Heart right ventricle (tissue), 16 donors: ENCODE measurements at regions not wholly inside any gene's neighbourhood (a gene's known extent, or its start where the extent isn't known, plus 50 kb on each side); places are given as distances from the start of the nearest gene placed in this dataset.

Experiments
- ATAC-seq, 8 donors: fragments of 200-7000 bp; cut with Tn5 transposase; one replicate each; pipeline ENCODE4 v1.9.1; 2020; ENCODE audit warnings: mild to moderate bottlenecking in 8 of 8, moderate library complexity in 8 of 8, moderate number of reproducible peaks in 1 of 8
- DNase-seq, 2 donors: peaks; one replicate each; pipeline ENCODE4 v3.0.0-alpha.2; 2020
- H3K27ac ChIP-seq, 10 donors: fragments of 200-600 bp; sonication (generic) in 2 of 10; one replicate each; pipeline versions ENCODE4 v1.5.0 to v1.8.0; 2020 to 2022; ENCODE audit warnings: mild to moderate bottlenecking in 3 of 10
- H3K27me3 ChIP-seq, 7 donors: fragments of 200-600 bp; one replicate each; pipeline ENCODE4 v1.8.0; 2021 to 2022; ENCODE audit warnings: mild to moderate bottlenecking in 2 of 7
- H3K36me3 ChIP-seq, 9 donors: fragments of 200-600 bp; sonication (generic) in 1 of 9; one replicate each; pipeline versions ENCODE4 v1.5.0 to v1.8.0; 2020 to 2022; ENCODE audit warnings: mild to moderate bottlenecking in 2 of 9
- H3K4me1 ChIP-seq, 9 donors: fragments of 200-600 bp; sonication (generic) in 1 of 9; one replicate each; pipeline versions ENCODE4 v1.5.0 to v1.8.0; 2020 to 2022; ENCODE audit warnings: mild to moderate bottlenecking in 4 of 9
- H3K4me3 ChIP-seq, 10 donors: fragments of 200-600 bp; sonication (generic) in 2 of 10; one replicate each; pipeline versions ENCODE4 v1.5.0 to v1.8.0; 2020 to 2022; ENCODE audit warnings: mild to moderate bottlenecking in 7 of 10, moderate library complexity in 2 of 10
- H3K9me3 ChIP-seq, 11 donors: fragments of 200-600 bp in 10 of 11; sonication (generic) in 2 of 11; one replicate each; pipeline versions ENCODE4 v1.5.0 to v1.8.0; 2013 to 2022; ENCODE audit warnings: mild to moderate bottlenecking in 2 of 11, control low read depth in 1 of 11, moderate library complexity in 1 of 11
- CTCF ChIP-seq, 9 donors: fragments of 200-600 bp; sonication (generic) in 2 of 9; IDR thresholded peaks; one replicate each; pipeline versions ENCODE4 v1.5.0 to v1.8.0; 2021 to 2022; ENCODE audit warnings: antibody characterized with exemption in 9 of 9, mild to moderate bottlenecking in 5 of 9, moderate library complexity in 1 of 9
- WGBS, 2 donors: extraction: QIAGEN DNeasy Blood & Tissue Kit; methylation state at CpG; one replicate each; pipeline ENCODE4 v1.1.7; 2013; ENCODE audit warnings: inconsistent platforms in 1 of 2; 5-methylcytosine and 5-hydroxymethylcytosine counted together
- intact Hi-C, 10 donors: fragments of 100-400 bp; cut with DNase I; formaldehyde crosslinking; loops; one replicate each; pipeline versions ENCODE4 v1.11.1 to v1.14.2; 2022
- donor health status: Arrhythmogenic right ventricular cardiomyopathy.
- donor health status: ischemic (EF 13 %, LVEDD 7.1; RV severe dilation, severe dysfunction).
- donor health status: healthy with polysubstance abuse.
- donor health status: DM: no; HTN: yes; CAD: no.
- donor health status: DM: no; HTN: no; CAD: no.
- donor health status: ischemic (EF 25% LVEDD 6.9; RV normal size, moderate dysfunction).
- donor health status: ischemic (EF 25% LVEDD 5.7; RV mildly dilated, moderate dysfunction).
- donor health status: healthy.
- donor health status: DM: yes; HTN: yes; CAD: no.
- donor health status: Ischemic cardiomyopathy.
- donor health status: ischemic (EF 35%, LVEDD 5.7; RV mildly dilated, moderate dysfunction).
- donor health status: nonischemic (EF 11% LVEDD 7.7; RV severe dilation, severe dysfunction).
- donor health status: DM: yes; HTN: yes; CAD: no.
- donor health status: PGD.
- donor health status: ischemic (EF 29% LVEDD 5.4; RV normal size, mild dysfunction).
- donor health status: nonischemic (EF 23%, LVEDD 6.1; RV moderate dilation, normal function).

- Histone ChIP-seq H3K36me3 (no peaks in the 10 kb centered on the region), H3K4me1 (no peaks in the 10 kb centered on the region), H3K27ac (no peak overlapping the region), H3K9me3 (peaks cover 0 to 7% (median 0%) of the 10 kb centered on the region in 11 donors), H3K4me3 (no peak overlapping the region), H3K27me3 (no peaks in the 10 kb centered on the region)
- DNase-seq (no peak), ATAC-seq (no peak)
- intact Hi-C loops, result no loop called here
- TF ChIP-seq CTCF (IDR thresholded peaks at IDR 0.05), result no peak
- WGBS, 2 donors, result 39 to 57% methylated on average over 2 of the region's 2 CpGs
These were observed 50.7 kb upstream of the KLF7 start for GRCh38 chr2:207216457-207216856.

- intact Hi-C loops, result no loop called here
- no peak overlapping the region for H3K27ac ChIP-seq
- ATAC-seq (no peak), DNase-seq (no peak)
- no peak overlapping the region for H3K4me3 ChIP-seq
- 96 to 97% methylated on average over 2 of the region's 2 CpGs for WGBS, 2 donors
- TF ChIP-seq CTCF (IDR thresholded peaks at IDR 0.05), result no peak
- no peaks in the 10 kb centered on the region for H3K36me3 ChIP-seq
- H3K27me3 ChIP-seq, result no peaks in the 10 kb centered on the region
- no peaks in the 10 kb centered on the region for H3K9me3 ChIP-seq
- H3K4me1 ChIP-seq, result no peaks in the 10 kb centered on the region
These were observed 51.7 kb upstream of the KLF7 start for GRCh38 chr2:207217442-207217841.

GRCh38 chr2:207219081-207219630, 53.4 kb upstream of the KLF7 start:
- no peak overlapping the region for H3K4me3 ChIP-seq
- 83 to 85% methylated on average over 4 of the region's 4 CpGs for WGBS, 2 donors
- H3K36me3 ChIP-seq, result no peaks in the 10 kb centered on the region
- no peaks in the 10 kb centered on the region for H3K27me3 ChIP-seq
- no peaks in the 10 kb centered on the region for H3K9me3 ChIP-seq
- intact Hi-C loops, result no loop called here
- no peak for ATAC-seq
- TF ChIP-seq CTCF (IDR thresholded peaks at IDR 0.05), result no peak
- no peak for DNase-seq
- no peak overlapping the region for H3K27ac ChIP-seq
- H3K4me1 ChIP-seq, result peaks cover 0 to 6% (median 2%) of the 10 kb centered on the region in 9 donors

DNA sequence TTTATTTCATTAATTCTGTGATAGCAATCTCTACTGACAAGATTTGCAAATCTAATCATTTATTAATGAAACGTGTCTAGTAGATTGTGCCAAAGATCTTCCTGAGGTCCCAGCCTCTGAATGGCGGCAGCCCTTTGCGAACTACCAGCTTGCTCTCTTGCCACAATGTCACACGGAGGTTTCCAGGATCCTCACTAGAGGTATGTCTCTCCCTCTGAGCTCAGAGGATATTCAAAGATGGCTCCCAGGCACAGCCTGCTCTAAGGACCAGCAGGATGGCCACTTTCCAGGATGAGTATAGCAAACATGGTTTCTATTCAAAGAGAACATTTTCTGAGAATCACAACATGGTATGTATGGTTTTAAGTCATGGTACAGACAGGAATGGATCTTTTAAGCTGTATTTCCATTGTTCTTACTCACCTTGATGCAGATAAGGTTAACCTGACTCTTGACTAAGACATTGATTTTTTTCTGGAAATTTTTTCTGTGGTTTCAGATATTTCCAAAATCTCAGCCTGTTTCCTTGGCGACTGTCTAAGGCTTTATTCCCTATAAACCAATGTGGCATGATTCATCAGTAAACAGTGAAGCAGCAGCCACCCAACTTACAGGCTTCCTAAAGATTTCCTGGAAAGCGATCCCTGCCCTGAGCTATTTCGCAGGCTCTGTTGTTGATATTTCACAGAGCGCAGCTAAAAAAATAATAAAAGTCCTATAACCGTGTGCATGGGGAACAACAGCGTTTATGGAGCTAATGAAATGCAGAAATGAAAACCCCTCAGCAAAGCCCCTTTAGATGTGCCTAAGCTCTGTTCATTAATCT, 54.1 kb upstream of the KLF7 start:
- intact Hi-C loops, result loop anchor here in 3 of 10 donors (5.0 to 10.0 kb wide), 5 partner anchors 33 to 255 kb away; no protein-coding TSS in a partner anchor
- Histone ChIP-seq H3K9me3 (no peaks in the 10 kb centered on the region), H3K36me3 (no peaks in the 10 kb centered on the region), H3K4me3 (no peak overlapping the region), H3K27me3 (no peaks in the 10 kb centered on the region), H3K4me1 (peaks cover 0 to 13% (median 9%) of the 10 kb centered on the region in 9 donors), H3K27ac (no peak overlapping the region)
- ATAC-seq (no peak), DNase-seq (no peak)
- WGBS, 2 donors, result 79 to 81% methylated on average over 10 of the region's 10 CpGs
- TF ChIP-seq CTCF (IDR thresholded peaks at IDR 0.05), result no peak
